Stimulated activated CD4-positive, alpha-beta T cell treated with anti-CD3 and anti-CD28 coated beads, TNF-alpha, amount 100 ng/mL, for 1 hour (primary cell): ENCODE measurements at regions not wholly inside any gene's neighbourhood (a gene's known extent, or its start where the extent isn't known, plus 50 kb on each side); places are given as distances from the start of the nearest gene placed in this dataset.
"Not testable (repeated sequence)": the region's sequence is repeated elsewhere in the genome, so short reads cannot be mapped to it uniquely, and the experiment has no call there.

Source experiments
- DNase-seq, 3 donors: peaks; one replicate each; pipeline ENCODE4 v3.0.0-alpha.2; 2020; ENCODE audit warnings: low read depth in 3 of 3, low spot score in 1 of 3

GRCh38 chr2:121064186-121064585, 220.8 kb downstream of the TFCP2L1 start:
- no peak for DNase-seq

GRCh38 chr2:121065239-121065638, 219.8 kb downstream of the TFCP2L1 start:
- no peak for DNase-seq

GRCh38 chr2:121066526-121066925, 218.5 kb downstream of the TFCP2L1 start:
- DNase-seq: no peak

- no peak for DNase-seq
Measured at GRCh38 chr2:121068851-121069250, 216.2 kb downstream of the TFCP2L1 start.

GRCh38 chr2:121069434-121069969, 215.5 kb downstream of the TFCP2L1 start:
- DNase-seq: no peak

GRCh38 chr2:121070061-121070460, 214.9 kb downstream of the TFCP2L1 start:
- DNase-seq: not testable (repeated sequence)

- DNase-seq: peak in 1 of 3 donors; percentile 26
Measured at GRCh38 chr2:121071034-121071504, 213.9 kb downstream of the TFCP2L1 start.

- no peak for DNase-seq
Measured at GRCh38 chr2:121072784-121073183, 212.2 kb downstream of the TFCP2L1 start.

GRCh38 chr2:121073320-121074210, 211.4 kb downstream of the TFCP2L1 start:
- DNase-seq: no peak

GRCh38 chr2:121074293-121074932, 210.6 kb downstream of the TFCP2L1 start:
- DNase-seq: no peak

- DNase-seq: no peak
Measured at GRCh38 chr2:121075006-121075551, 209.9 kb downstream of the TFCP2L1 start.

- no peak for DNase-seq
Measured at GRCh38 chr2:121075641-121076497, 209.1 kb downstream of the TFCP2L1 start.

- no peak for DNase-seq
Measured at GRCh38 chr2:121076498-121076820, 208.5 kb downstream of the TFCP2L1 start.

- DNase-seq: peak; percentile 4 to 58 (median 18)
Measured at GRCh38 chr2:121076885-121077549, 208.0 kb downstream of the TFCP2L1 start.

- DNase-seq: no peak
Measured at GRCh38 chr2:121078899-121079298, 206.1 kb downstream of the TFCP2L1 start.

- DNase-seq: peak in 1 of 3 donors; percentile 12
Measured at GRCh38 chr2:121080013-121080772, 204.8 kb downstream of the TFCP2L1 start.

GRCh38 chr2:121081701-121082100, 203.3 kb downstream of the TFCP2L1 start:
- DNase-seq: no peak

GRCh38 chr2:121082191-121082590, 202.8 kb downstream of the TFCP2L1 start:
- DNase-seq: no peak

- DNase-seq: no peak
Measured at GRCh38 chr2:121084130-121084680, 200.8 kb downstream of the TFCP2L1 start.
